ENCODE measurements at regions not wholly inside any gene's neighbourhood (a gene's known extent, or its start where the extent isn't known, plus 50 kb on each side); places are given as distances from the start of the nearest gene placed in this dataset.

- TF ChIP-seq CTCF (IDR thresholded peaks at IDR 0.05; ENCODE audit: insufficient read depth, low read length, poor library complexity, severe bottlenecking), result no peak
- no peak for TF ChIP-seq EZH2phosphoT487 (conservative IDR thresholded peaks at IDR 0.05; ENCODE audit: low read length)
- H3K9me3 ChIP-seq (ENCODE audit: insufficient read depth, low read length), result 0 out of 2 replicates have a peak, but pooled peaks cover 8% of the 10 kb centered on the region
- no peaks in the 10 kb centered on the region for H3K27me3 ChIP-seq (ENCODE audit: low read length)
- no peaks in the 10 kb centered on the region for H3K79me2 ChIP-seq (ENCODE audit: insufficient read depth, low read length)
- H4K20me1 ChIP-seq (ENCODE audit: low read depth, low read length), result no peaks in the 10 kb centered on the region
- no peak overlapping the region for H2AFZ ChIP-seq (ENCODE audit: low read depth, low read length, severe bottlenecking)
- H3F3A ChIP-seq (ENCODE audit: insufficient read depth), result no peaks in the 10 kb centered on the region
- H3K36me3 ChIP-seq (ENCODE audit: low read length), result no peaks in the 10 kb centered on the region
- H3K4me3 ChIP-seq (ENCODE audit: insufficient read depth, low read length, poor library complexity, severe bottlenecking), result no peak overlapping the region
- no peaks in the 10 kb centered on the region for H3K9me2 ChIP-seq (replicated peaks; ENCODE audit: insufficient read depth, low read length)
- no peak overlapping the region for H3K4me2 ChIP-seq (ENCODE audit: low read depth, low read length, poor library complexity, severe bottlenecking)
- H3K9ac ChIP-seq (ENCODE audit: low read length), result no peak overlapping the region
- H3K27ac ChIP-seq (ENCODE audit: low read depth, low read length), result no peak overlapping the region
Observed at GRCh38 chr7:41085244-41085643, 617.6 kb downstream of the INHBA start.

- H3K79me2 ChIP-seq (ENCODE audit: insufficient read depth, low read length), result no peaks in the 10 kb centered on the region
- no peaks in the 10 kb centered on the region for H4K20me1 ChIP-seq (ENCODE audit: low read depth, low read length)
- no peak overlapping the region for H3K4me2 ChIP-seq (ENCODE audit: low read depth, low read length, poor library complexity, severe bottlenecking)
- TF ChIP-seq EZH2phosphoT487 (conservative IDR thresholded peaks at IDR 0.05; ENCODE audit: low read length) (no peak), CTCF (IDR thresholded peaks at IDR 0.05; ENCODE audit: insufficient read depth, low read length, poor library complexity, severe bottlenecking) (no peak)
- H3K36me3 ChIP-seq (ENCODE audit: low read length), result no peaks in the 10 kb centered on the region
- H3K9ac ChIP-seq (ENCODE audit: low read length), result no peak overlapping the region
- 0 out of 2 replicates have a peak, but pooled peaks cover 8% of the 10 kb centered on the region for H3K9me3 ChIP-seq (ENCODE audit: insufficient read depth, low read length)
- no peak overlapping the region for H3K4me3 ChIP-seq (ENCODE audit: insufficient read depth, low read length, poor library complexity, severe bottlenecking)
- H3K27me3 ChIP-seq (ENCODE audit: low read length), result no peaks in the 10 kb centered on the region
- H3K9me2 ChIP-seq (replicated peaks; ENCODE audit: insufficient read depth, low read length), result no peaks in the 10 kb centered on the region
- H3K27ac ChIP-seq (ENCODE audit: low read depth, low read length), result no peak overlapping the region
- H2AFZ ChIP-seq (ENCODE audit: low read depth, low read length, severe bottlenecking), result no peak overlapping the region
- no peaks in the 10 kb centered on the region for H3F3A ChIP-seq (ENCODE audit: insufficient read depth)
Observed at GRCh38 chr7:41084381-41084780, 618.5 kb downstream of the INHBA start.

GRCh38 chr7:41069635-41070034 is 633.3 kb downstream of the INHBA start:
- H4K20me1 ChIP-seq (ENCODE audit: low read depth, low read length), result no peaks in the 10 kb centered on the region
- no peaks in the 10 kb centered on the region for H3K9me2 ChIP-seq (replicated peaks; ENCODE audit: insufficient read depth, low read length)
- no peak for TF ChIP-seq CTCF (IDR thresholded peaks at IDR 0.05; ENCODE audit: insufficient read depth, low read length, poor library complexity, severe bottlenecking)
- TF ChIP-seq EZH2phosphoT487 (conservative IDR thresholded peaks at IDR 0.05; ENCODE audit: low read length), result no peak
- no peak overlapping the region for H3K4me3 ChIP-seq (ENCODE audit: insufficient read depth, low read length, poor library complexity, severe bottlenecking)
- no peaks in the 10 kb centered on the region for H3K36me3 ChIP-seq (ENCODE audit: low read length)
- H3K27ac ChIP-seq (ENCODE audit: low read depth, low read length), result no peak overlapping the region
- H3K9me3 ChIP-seq (ENCODE audit: insufficient read depth, low read length), result peaks cover 4% of the 10 kb centered on the region; the same call in 1 of the 2 replicates
- H3K27me3 ChIP-seq (ENCODE audit: low read length), result no peaks in the 10 kb centered on the region
- H3K79me2 ChIP-seq (ENCODE audit: insufficient read depth, low read length), result no peaks in the 10 kb centered on the region
- H3K4me2 ChIP-seq (ENCODE audit: low read depth, low read length, poor library complexity, severe bottlenecking), result no peak overlapping the region
- no peak overlapping the region for H3K9ac ChIP-seq (ENCODE audit: low read length)
- no peaks in the 10 kb centered on the region for H3F3A ChIP-seq (ENCODE audit: insufficient read depth)
- no peak overlapping the region for H2AFZ ChIP-seq (ENCODE audit: low read depth, low read length, severe bottlenecking)

Data from SU-DHL-6 (cell line).